ENCODE measurements at regions not wholly inside any gene's neighbourhood (a gene's known extent, or its start where the extent isn't known, plus 50 kb on each side); places are given as distances from the start of the nearest gene placed in this dataset.

- FAIRE-seq (no peak), DNase-seq (ENCODE audit: low spot score in 2 of 2) (no peak)
Observed at GRCh38 chr12:88970740-88971139, 381.6 kb downstream of the DUSP6 start.

- DNase-seq (ENCODE audit: low spot score in 2 of 2) (no peak), FAIRE-seq (no peak)
Observed at GRCh38 chr12:88969127-88969526, 383.2 kb downstream of the DUSP6 start.

- DNase-seq (ENCODE audit: low spot score in 2 of 2): no peak
- no peak for FAIRE-seq
Observed at GRCh38 chr12:88960213-88960878, 380.1 kb upstream of the KITLG start.

- FAIRE-seq (no peak), DNase-seq (ENCODE audit: low spot score in 2 of 2) (no peak)
Observed at GRCh38 chr12:88958946-88959345, 378.7 kb upstream of the KITLG start.

- no peak for FAIRE-seq
- DNase-seq (ENCODE audit: low spot score in 2 of 2): no peak
Observed at GRCh38 chr12:88958153-88958552, 377.9 kb upstream of the KITLG start.

GRCh38 chr12:88957358-88957757, 377.1 kb upstream of the KITLG start:
- FAIRE-seq (no peak), DNase-seq (ENCODE audit: low spot score in 2 of 2) (no peak)

GRCh38 chr12:88955531-88955930, 375.3 kb upstream of the KITLG start:
- DNase-seq (ENCODE audit: low spot score in 2 of 2) (no peak), FAIRE-seq (no peak)

GRCh38 chr12:88953029-88953586, 372.8 kb upstream of the KITLG start:
- FAIRE-seq (no peak), DNase-seq (ENCODE audit: low spot score in 2 of 2) (no peak)

- FAIRE-seq (no peak), DNase-seq (ENCODE audit: low spot score in 2 of 2) (no peak)
Observed at GRCh38 chr12:88952562-88952942, 372.3 kb upstream of the KITLG start.

- no peak for DNase-seq (ENCODE audit: low spot score in 2 of 2)
Observed at GRCh38 chr12:88951860-88952561, 371.7 kb upstream of the KITLG start.

GRCh38 chr12:88951177-88951576, 370.9 kb upstream of the KITLG start:
- DNase-seq (ENCODE audit: low spot score in 2 of 2) (no peak), FAIRE-seq (no peak)

More at GRCh38 chr12:88951860-88952561, 371.7 kb upstream of the KITLG start:
- no peak for FAIRE-seq

GRCh38 chr12:88947486-88948043, 367.3 kb upstream of the KITLG start:
- DNase-seq (ENCODE audit: low spot score in 2 of 2) (no peak), FAIRE-seq (no peak)

GRCh38 chr12:88946372-88946997, 366.2 kb upstream of the KITLG start:
- DNase-seq (ENCODE audit: low spot score in 2 of 2) (no peak), FAIRE-seq (no peak)

- DNase-seq (ENCODE audit: low spot score in 2 of 2) (no peak), FAIRE-seq (no peak)
Observed at GRCh38 chr12:88945051-88945732, 364.9 kb upstream of the KITLG start.

- FAIRE-seq (no peak), DNase-seq (ENCODE audit: low spot score in 2 of 2) (no peak)
Observed at GRCh38 chr12:88944397-88944796, 364.1 kb upstream of the KITLG start.

- DNase-seq (ENCODE audit: low spot score in 2 of 2): no peak
- no peak for FAIRE-seq
Observed at GRCh38 chr12:88940854-88941253, 360.6 kb upstream of the KITLG start.

- DNase-seq (ENCODE audit: low spot score in 2 of 2) (no peak), FAIRE-seq (no peak)
Observed at GRCh38 chr12:88935856-88936255, 355.6 kb upstream of the KITLG start.

- no peak for DNase-seq (ENCODE audit: low spot score in 2 of 2)
- FAIRE-seq: no peak
Observed at GRCh38 chr12:88934163-88934747, 354.0 kb upstream of the KITLG start.

- FAIRE-seq: no peak
- no peak for DNase-seq (ENCODE audit: low spot score in 2 of 2)
Observed at GRCh38 chr12:88932457-88932856, 352.2 kb upstream of the KITLG start.

- FAIRE-seq (no peak), DNase-seq (ENCODE audit: low spot score in 2 of 2) (no peak)
Observed at GRCh38 chr12:88931598-88931997, 351.3 kb upstream of the KITLG start.

All from frontal cortex (tissue), 3 donors.